Activated naive CD8-positive, alpha-beta T cell treated with anti-CD3 and anti-CD28 coated beads, Interleukin-2, amount 50 U/mL, for 24 hours (primary cell): ENCODE measurements at regions not wholly inside any gene's neighbourhood (a gene's known extent, or its start where the extent isn't known, plus 50 kb on each side); places are given as distances from the start of the nearest gene placed in this dataset.

Source experiments
- ATAC-seq: fragments of 150-1000 bp; cut with Tn5 transposase; one replicate; pipeline ENCODE4 v1.10.0; 2021
- DNase-seq: peaks from one replicate; pipeline ENCODE4 v3.0.0; 2021
- H3K27ac Mint-ChIP-seq: one replicate; pipeline ENCODE4 v1.8.0; 2021; ENCODE audit warnings: mild to moderate bottlenecking, mixed read lengths
- H3K27me3 Mint-ChIP-seq: one replicate; pipeline ENCODE4 v1.8.0; 2021; ENCODE audit warnings: mixed read lengths
- H3K36me3 Mint-ChIP-seq: one replicate; pipeline ENCODE4 v1.8.0; 2021; ENCODE audit warnings: low read depth, mixed read lengths
- H3K4me1 Mint-ChIP-seq: one replicate; pipeline ENCODE4 v1.8.0; 2021; ENCODE audit warnings: mixed read lengths
- H3K4me3 Mint-ChIP-seq: one replicate; pipeline ENCODE4 v1.8.0; 2021; ENCODE audit warnings: mild to moderate bottlenecking, moderate library complexity, mixed read lengths
- H3K9me3 Mint-ChIP-seq: one replicate; pipeline ENCODE4 v1.8.0; 2021; ENCODE audit warnings: mixed read lengths

GRCh38 chr2:2706306-2706705 is 375.2 kb upstream of the MYT1L start:
- Mint-ChIP-seq H3K27me3 (no peaks in the 10 kb centered on the region), H3K9me3 (no peaks in the 10 kb centered on the region), H3K4me1 (no peaks in the 10 kb centered on the region), H3K36me3 (no peaks in the 10 kb centered on the region), H3K27ac (no peak overlapping the region), H3K4me3 (no peak overlapping the region)
- ATAC-seq, result no peak
- no peak for DNase-seq

DNA sequence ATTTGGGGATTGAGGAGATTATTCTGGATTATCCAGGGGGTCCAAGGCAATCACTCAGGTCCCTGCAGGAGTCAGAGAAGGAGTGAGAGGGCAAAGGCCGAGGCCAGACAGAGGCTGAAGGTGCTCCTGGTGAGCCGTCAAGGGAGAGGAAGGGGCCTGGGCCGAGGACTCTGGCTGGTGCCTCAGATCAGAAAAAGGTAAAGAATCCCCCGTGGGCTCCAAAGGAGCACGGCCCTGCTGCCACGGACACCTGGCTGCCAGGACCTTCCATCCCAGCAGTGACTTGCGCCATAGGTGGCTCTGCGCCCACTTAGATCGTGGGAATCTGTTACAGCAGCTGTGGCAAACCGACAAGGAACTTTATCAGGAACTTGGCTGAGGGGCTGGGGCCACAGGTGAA is 374.8 kb upstream of the MYT1L start:
- Mint-ChIP-seq H3K4me3 (no peak overlapping the region), H3K9me3 (no peaks in the 10 kb centered on the region), H3K27me3 (no peaks in the 10 kb centered on the region), H3K36me3 (no peaks in the 10 kb centered on the region), H3K27ac (no peak overlapping the region), H3K4me1 (no peaks in the 10 kb centered on the region)
- no peak for ATAC-seq
- no peak for DNase-seq

DNA sequence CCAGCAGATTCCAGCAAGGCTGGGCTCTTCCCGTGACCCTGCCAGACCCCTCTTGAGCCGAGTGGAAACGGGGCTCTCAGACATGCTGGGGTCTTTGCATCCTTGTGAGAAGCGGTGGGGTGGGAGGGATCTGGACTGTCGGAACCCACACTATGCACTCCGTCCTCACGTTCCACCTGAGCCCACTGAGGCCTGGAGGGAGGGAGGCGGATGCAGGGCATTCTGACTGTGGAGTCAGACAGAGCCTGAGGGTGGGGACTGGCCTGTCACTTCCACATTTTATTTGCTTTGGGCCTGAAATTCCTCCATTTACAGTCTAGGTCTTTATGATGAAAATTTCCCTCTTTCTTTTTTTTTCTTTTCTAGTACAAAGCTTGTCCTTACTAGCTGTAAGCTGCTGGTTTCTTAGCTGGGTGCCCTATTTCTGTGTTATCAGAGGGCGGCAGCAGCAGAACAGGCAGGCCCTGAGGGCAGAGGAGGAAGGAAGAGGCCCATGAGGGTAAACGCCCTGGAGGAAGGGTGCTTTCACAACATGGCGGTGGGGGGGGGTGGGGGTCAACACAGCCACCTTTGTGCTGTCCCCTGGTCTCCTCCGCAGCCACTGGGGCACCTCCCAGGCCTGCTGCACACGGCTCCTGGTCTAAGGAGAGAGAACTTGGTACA is 373.5 kb upstream of the MYT1L start:
- H3K4me3 Mint-ChIP-seq, result no peak overlapping the region
- no peaks in the 10 kb centered on the region for H3K27me3 Mint-ChIP-seq
- DNase-seq (no peak), ATAC-seq (no peak)
- no peaks in the 10 kb centered on the region for H3K4me1 Mint-ChIP-seq
- no peaks in the 10 kb centered on the region for H3K36me3 Mint-ChIP-seq
- H3K27ac Mint-ChIP-seq, result no peak overlapping the region
- no peaks in the 10 kb centered on the region for H3K9me3 Mint-ChIP-seq

GRCh38 chr2:2703762-2704427 is 372.8 kb upstream of the MYT1L start:
- H3K36me3 Mint-ChIP-seq, result no peaks in the 10 kb centered on the region
- H3K4me3 Mint-ChIP-seq, result no peak overlapping the region
- no peaks in the 10 kb centered on the region for H3K27me3 Mint-ChIP-seq
- DNase-seq (no peak), ATAC-seq (no peak)
- no peaks in the 10 kb centered on the region for H3K4me1 Mint-ChIP-seq
- no peak overlapping the region for H3K27ac Mint-ChIP-seq
- no peaks in the 10 kb centered on the region for H3K9me3 Mint-ChIP-seq

DNA sequence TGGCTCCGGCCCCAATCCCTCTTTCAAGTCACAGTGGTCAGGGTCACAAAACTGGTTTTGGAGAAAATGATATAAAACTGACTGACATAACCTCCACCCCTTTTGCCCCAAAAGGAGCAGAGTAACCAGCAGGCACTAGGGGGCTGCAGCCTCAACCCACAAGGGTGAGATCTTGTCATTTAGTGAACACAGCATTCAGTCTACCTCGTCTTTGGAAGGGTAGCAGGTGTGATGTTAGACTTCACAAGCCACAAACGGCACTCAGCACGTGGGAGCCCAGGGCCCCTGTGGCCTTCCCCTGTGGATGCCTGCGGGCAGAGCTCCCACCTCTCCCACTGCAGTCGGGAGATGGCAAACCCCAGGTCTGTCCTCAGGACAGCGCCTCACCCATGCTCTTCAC is 372.1 kb upstream of the MYT1L start:
- DNase-seq, result no peak
- Mint-ChIP-seq H3K36me3 (no peaks in the 10 kb centered on the region), H3K4me3 (no peak overlapping the region), H3K27ac (no peak overlapping the region), H3K9me3 (no peaks in the 10 kb centered on the region), H3K4me1 (no peaks in the 10 kb centered on the region), H3K27me3 (no peaks in the 10 kb centered on the region)
- no peak for ATAC-seq

DNA sequence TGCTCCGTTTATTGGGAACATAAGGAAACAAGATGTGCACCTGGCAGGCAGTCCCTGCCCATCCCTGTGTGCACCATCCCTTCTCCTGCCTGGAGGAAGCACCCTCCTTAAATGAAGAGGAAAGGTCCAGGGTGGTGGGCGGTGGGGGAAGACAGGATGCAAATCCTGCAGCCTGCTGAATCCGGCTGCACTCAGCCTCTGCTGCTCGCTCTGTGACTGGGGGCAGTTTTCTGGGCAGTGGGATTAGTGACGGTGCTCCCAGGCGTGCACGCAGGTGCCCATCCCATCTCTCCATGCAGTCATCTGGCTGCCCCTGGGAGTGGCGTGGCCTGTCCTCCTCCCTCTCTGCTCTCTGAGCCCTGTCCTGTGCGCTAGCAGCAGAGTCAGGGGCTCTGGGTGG is 371.3 kb upstream of the MYT1L start:
- H3K9me3 Mint-ChIP-seq, result no peaks in the 10 kb centered on the region
- ATAC-seq (no peak), DNase-seq (no peak)
- H3K4me1 Mint-ChIP-seq, result no peaks in the 10 kb centered on the region
- H3K4me3 Mint-ChIP-seq, result no peak overlapping the region
- H3K27me3 Mint-ChIP-seq, result no peaks in the 10 kb centered on the region
- H3K36me3 Mint-ChIP-seq, result no peaks in the 10 kb centered on the region
- H3K27ac Mint-ChIP-seq, result no peak overlapping the region

GRCh38 chr2:2701813-2702212 is 370.7 kb upstream of the MYT1L start:
- ATAC-seq (no peak), DNase-seq (no peak)
- no peak overlapping the region for H3K4me3 Mint-ChIP-seq
- no peaks in the 10 kb centered on the region for H3K4me1 Mint-ChIP-seq
- H3K9me3 Mint-ChIP-seq, result no peaks in the 10 kb centered on the region
- no peak overlapping the region for H3K27ac Mint-ChIP-seq
- H3K27me3 Mint-ChIP-seq, result no peaks in the 10 kb centered on the region
- no peaks in the 10 kb centered on the region for H3K36me3 Mint-ChIP-seq

GRCh38 chr2:2701176-2701781 is 370.2 kb upstream of the MYT1L start:
- Mint-ChIP-seq H3K4me3 (no peak overlapping the region), H3K9me3 (no peaks in the 10 kb centered on the region), H3K4me1 (no peaks in the 10 kb centered on the region), H3K27me3 (no peaks in the 10 kb centered on the region), H3K36me3 (no peaks in the 10 kb centered on the region), H3K27ac (no peak overlapping the region)
- no peak for ATAC-seq
- no peak for DNase-seq

DNA sequence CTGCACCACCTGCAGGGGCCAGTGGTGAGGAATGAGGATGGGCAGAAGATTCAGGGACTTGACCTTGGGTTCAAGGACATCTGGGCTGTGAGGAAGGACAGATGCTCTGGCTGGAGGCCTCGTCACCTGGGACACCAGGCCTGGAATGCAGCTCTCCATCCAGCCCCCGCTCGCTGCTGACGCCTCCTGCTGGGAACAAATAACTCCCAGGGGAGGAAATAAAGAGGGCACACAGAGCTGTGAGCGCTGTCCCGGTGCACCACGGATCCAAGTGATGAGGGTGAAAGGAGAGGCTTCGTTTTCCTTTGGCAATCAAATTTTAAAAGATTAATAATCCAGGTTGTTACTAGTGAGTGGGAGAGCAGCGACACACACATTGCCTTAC is 368.0 kb upstream of the MYT1L start:
- H3K4me1 Mint-ChIP-seq, result no peaks in the 10 kb centered on the region

GRCh38 chr2:2698182-2699120 is 367.4 kb upstream of the MYT1L start:
- Mint-ChIP-seq H3K27me3 (no peaks in the 10 kb centered on the region), H3K27ac (no peak overlapping the region), H3K9me3 (no peaks in the 10 kb centered on the region), H3K36me3 (no peaks in the 10 kb centered on the region), H3K4me1 (no peaks in the 10 kb centered on the region), H3K4me3 (no peak overlapping the region)
- ATAC-seq, result peak; percentile 27
- DNase-seq, result peak; percentile 7

More for the DNA sequence above, 368.0 kb upstream of the MYT1L start:
- H3K9me3 Mint-ChIP-seq, result no peaks in the 10 kb centered on the region
- H3K27ac Mint-ChIP-seq, result no peak overlapping the region
- DNase-seq, result no peak
- no peaks in the 10 kb centered on the region for H3K27me3 Mint-ChIP-seq
- no peaks in the 10 kb centered on the region for H3K36me3 Mint-ChIP-seq
- no peak overlapping the region for H3K4me3 Mint-ChIP-seq
- ATAC-seq, result no peak

DNA sequence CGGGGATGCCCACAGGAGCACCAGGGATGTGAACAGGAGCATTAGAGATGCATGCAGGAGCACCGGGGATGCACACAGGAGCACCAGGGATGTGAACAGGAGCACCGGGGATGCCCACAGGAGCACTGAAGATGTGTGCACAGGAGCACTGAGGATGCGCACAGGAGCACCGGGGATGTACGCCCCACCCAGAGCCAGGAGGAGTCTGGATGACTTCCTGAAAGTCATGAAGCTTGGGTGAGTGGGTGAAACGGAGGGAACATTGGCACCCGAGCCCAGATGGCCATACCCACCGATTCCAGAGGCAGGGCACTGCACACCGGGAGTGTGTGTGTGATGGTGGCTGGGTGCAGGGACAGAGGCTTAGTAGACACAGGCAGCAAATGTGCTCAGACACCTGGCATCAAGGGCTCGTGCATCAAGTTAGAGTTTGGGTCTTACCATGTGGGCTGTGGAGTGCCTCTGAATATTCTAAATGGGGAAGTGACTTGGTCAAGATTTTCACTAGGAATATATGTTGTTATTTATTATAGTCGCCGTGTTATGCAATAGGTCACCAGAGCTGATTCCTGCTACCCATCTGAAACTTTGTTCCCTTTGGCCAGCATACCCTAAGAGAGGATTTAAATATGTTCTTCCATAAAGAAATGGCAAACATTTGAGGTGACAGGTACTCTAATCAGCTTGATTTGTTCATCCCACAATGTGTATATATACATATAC is 365.8 kb upstream of the MYT1L start:
- no peak overlapping the region for H3K4me3 Mint-ChIP-seq
- H3K27ac Mint-ChIP-seq, result no peak overlapping the region
- H3K36me3 Mint-ChIP-seq, result no peaks in the 10 kb centered on the region
- no peaks in the 10 kb centered on the region for H3K9me3 Mint-ChIP-seq
- no peak for DNase-seq
- no peaks in the 10 kb centered on the region for H3K4me1 Mint-ChIP-seq
- H3K27me3 Mint-ChIP-seq, result no peaks in the 10 kb centered on the region
- no peak for ATAC-seq

DNA sequence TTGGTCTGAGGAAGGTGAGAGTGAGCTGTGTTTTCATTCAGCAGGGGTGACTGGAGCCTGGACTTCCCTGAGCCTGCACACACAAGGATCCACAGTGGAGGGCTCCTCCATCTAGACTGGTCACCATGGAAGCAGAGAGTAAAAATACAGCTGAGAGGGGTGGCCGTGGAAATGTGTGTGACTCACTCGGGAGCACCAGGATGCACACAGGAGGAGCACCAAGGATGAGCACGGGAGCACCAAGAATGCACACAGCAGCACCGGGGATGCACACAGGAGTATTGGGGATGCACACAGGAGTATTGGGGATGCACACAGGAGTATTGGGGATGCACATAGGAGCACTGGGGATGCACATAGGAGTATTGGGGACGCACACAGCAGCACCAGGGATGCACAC is 365.2 kb upstream of the MYT1L start:
- Mint-ChIP-seq H3K27me3 (no peaks in the 10 kb centered on the region), H3K4me1 (no peaks in the 10 kb centered on the region), H3K9me3 (no peaks in the 10 kb centered on the region), H3K27ac (no peak overlapping the region), H3K36me3 (no peaks in the 10 kb centered on the region), H3K4me3 (no peak overlapping the region)
- no peak for DNase-seq
- ATAC-seq, result no peak

- no peaks in the 10 kb centered on the region for H3K36me3 Mint-ChIP-seq
- no peak overlapping the region for H3K27ac Mint-ChIP-seq
- H3K9me3 Mint-ChIP-seq, result no peaks in the 10 kb centered on the region
- H3K4me1 Mint-ChIP-seq, result peaks cover 6% of the 10 kb centered on the region
- DNase-seq (no peak), ATAC-seq (no peak)
- H3K27me3 Mint-ChIP-seq, result no peaks in the 10 kb centered on the region
- no peak overlapping the region for H3K4me3 Mint-ChIP-seq
These were observed 363.7 kb upstream of the MYT1L start for GRCh38 chr2:2694746-2695145.
